Spleen (tissue), 11 donors: ENCODE measurements at regions not wholly inside any gene's neighbourhood (a gene's known extent, or its start where the extent isn't known, plus 50 kb on each side); places are given as distances from the start of the nearest gene placed in this dataset.
"Not testable (repeated sequence)": the region's sequence is repeated elsewhere in the genome, so short reads cannot be mapped to it uniquely, and the experiment has no call there.

Source experiments
- DNase-seq: peaks from one replicate; pipeline ENCODE4 v3.0.0-alpha.2; 2020
- H3K27ac ChIP-seq, 8 donors: fragments of 200-600 bp; sonication (generic) in 7 of 8; 1 replicate in 4 of 8; 2 replicates in 4 of 8; pipeline versions ENCODE4 v1.5.0 to v1.8.0; 2016 to 2021; ENCODE audit warnings: inconsistent platforms in 4 of 8, mild to moderate bottlenecking in 4 of 8, moderate library complexity in 1 of 8
- H3K27me3 ChIP-seq, 7 donors: fragments of 200-600 bp; sonication (generic) in 6 of 7; replicated peaks in 1 of 7; 1 replicate in 4 of 7; 2 replicates in 3 of 7; pipeline versions ENCODE4 v1.5.0 to v1.8.0; 2016 to 2021; ENCODE audit warnings: inconsistent platforms in 3 of 7, mild to moderate bottlenecking in 1 of 7
- H3K36me3 ChIP-seq, 6 donors: fragments of 200-600 bp; sonication (generic) in 5 of 6; 1 replicate in 4 of 6; 2 replicates in 2 of 6; pipeline versions ENCODE4 v1.5.0 to v1.8.0; 2016 to 2021; ENCODE audit warnings: inconsistent platforms in 2 of 6
- H3K4me1 ChIP-seq, 6 donors: fragments of 200-600 bp; sonication (generic) in 5 of 6; 1 replicate in 3 of 6; 2 replicates in 3 of 6; pipeline versions ENCODE4 v1.5.0 to v1.8.0; 2016 to 2021; ENCODE audit warnings: inconsistent platforms in 3 of 6
- H3K4me3 ChIP-seq, 8 donors: fragments of 200-600 bp; sonication (generic) in 7 of 8; 1 replicate in 4 of 8; 2 replicates in 4 of 8; pipeline versions ENCODE4 v1.5.0 to v1.8.0; 2016 to 2021; ENCODE audit warnings: inconsistent platforms in 4 of 8, mild to moderate bottlenecking in 4 of 8, moderate library complexity in 2 of 8
- H3K9me3 ChIP-seq, 8 donors: fragments of 200-600 bp; sonication (generic) in 7 of 8; 1 replicate in 4 of 8; 2 replicates in 4 of 8; pipeline versions ENCODE4 v1.5.0 to v1.8.0; 2016 to 2021; ENCODE audit warnings: inconsistent platforms in 4 of 8
- CTCF ChIP-seq, 11 experiments: fragments of 200-600 bp in 7 of 11; fragments of 450-650 bp in 4 of 11; sonication (generic) in 4 of 11; IDR thresholded peaks in 8 of 11; conservative IDR thresholded peaks in 3 of 11; 1 replicate in 7 of 11; 2 replicates in 4 of 11; pipeline versions ENCODE4 v1.4.0 to v1.8.0; 2016 to 2021; ENCODE audit warnings: antibody characterized with exemption in 11 of 11, inconsistent platforms in 4 of 11, mild to moderate bottlenecking in 1 of 11
- POLR2A ChIP-seq, 3 donors: fragments of 450-650 bp; IDR thresholded peaks; one replicate each; pipeline ENCODE4 v1.5.1; 2017; ENCODE audit warnings: antibody characterized with exemption in 3 of 3, mild to moderate bottlenecking in 1 of 3
- POLR2AphosphoS5 ChIP-seq, 3 donors: sonication (generic); formaldehyde crosslinking; IDR thresholded peaks; one replicate each; pipeline ENCODE4 v1.5.1; 2017; ENCODE audit warnings: antibody characterized with exemption in 3 of 3
- WGBS, 5 donors: extraction: QIAGEN DNeasy Blood & Tissue Kit in 3 of 5; methylation state at CpG; one replicate each; pipeline versions ENCODE4 v1.1.5 to v1.1.7; 2013 to 2018; 5-methylcytosine and 5-hydroxymethylcytosine counted together
- intact Hi-C: fragments of 100-400 bp; cut with DNase I; formaldehyde crosslinking; loops from one replicate; pipeline ENCODE4 v1.15.0; 2023; ENCODE audit warnings: low total_unique reads
- donor health status: healthy with polysubstance abuse.
- donor health status: DM: no; HTN: no; CAD: no; lungs with moderate emphysema.
- donor health status: DM: no; HTN: no; CAD: no.
- donor health status: Bipolar disorder and iron deficiency.
- donor health status: healthy.
- donor health status: DM: no; HTN: no; CAD: no.
- donor health status: DM: yes; HTN: yes; CAD: no.

- intact Hi-C loops = no loop called here
- TF ChIP-seq POLR2A (IDR thresholded peaks at IDR 0.05) = no peak
- no peak for DNase-seq
- Histone ChIP-seq H3K27ac (no peak overlapping the region), H3K36me3 (no peaks in the 10 kb centered on the region), H3K27me3 (no peaks in the 10 kb centered on the region), H3K4me3 (no peak overlapping the region), H3K4me1 (no peaks in the 10 kb centered on the region), H3K9me3 (no peaks in the 10 kb centered on the region)
- WGBS, 5 donors = 21 to 53% (median 32%) methylated on average over 1 of the region's 1 CpG
Observed at GRCh38 chrX:42290608-42291007, 367.3 kb upstream of the CASK start.

- intact Hi-C loops = no loop called here
- H3K4me1 ChIP-seq = no peaks in the 10 kb centered on the region
- WGBS, 5 donors = 64 to 88% (median 70%) methylated on average over 3 of the region's 3 CpGs
- H3K27ac ChIP-seq = no peak overlapping the region
- H3K27me3 ChIP-seq = no peaks in the 10 kb centered on the region
- no peak for DNase-seq
- no peaks in the 10 kb centered on the region for H3K9me3 ChIP-seq
- H3K4me3 ChIP-seq = no peak overlapping the region
- no peaks in the 10 kb centered on the region for H3K36me3 ChIP-seq
- TF ChIP-seq CTCF (IDR thresholded peaks at IDR 0.05 in 8 of 11, conservative IDR thresholded peaks at IDR 0.05 in 3 of 11) (no peak), POLR2AphosphoS5 (IDR thresholded peaks at IDR 0.05) (no peak), POLR2A (IDR thresholded peaks at IDR 0.05) (no peak)
Observed at GRCh38 chrX:42289492-42290385, 366.4 kb upstream of the CASK start.

GRCh38 chrX:42285681-42286080 lies 362.3 kb upstream of the CASK start:
- H3K9me3 ChIP-seq, H3K4me3 ChIP-seq, intact Hi-C loops, H3K4me1 ChIP-seq, H3K27me3 ChIP-seq, H3K36me3 ChIP-seq, H3K27ac ChIP-seq: not testable (repeated sequence)
- 92 to 100% (median 97%) methylated on average over 3 to 24 of the region's 28 CpGs for WGBS, 5 donors
- DNase-seq = peak; percentile 66

GRCh38 chrX:42276982-42277690 lies 353.8 kb upstream of the CASK start:
- Histone ChIP-seq H3K4me3 (no peak overlapping the region), H3K36me3 (no peaks in the 10 kb centered on the region), H3K9me3 (no peaks in the 10 kb centered on the region), H3K4me1 (no peaks in the 10 kb centered on the region), H3K27me3 (no peaks in the 10 kb centered on the region), H3K27ac (no peak overlapping the region)
- TF ChIP-seq CTCF (IDR thresholded peaks at IDR 0.05 in 8 of 11, conservative IDR thresholded peaks at IDR 0.05 in 3 of 11) = no peak
- no peak for TF ChIP-seq POLR2A (IDR thresholded peaks at IDR 0.05)
- no peak for TF ChIP-seq POLR2AphosphoS5 (IDR thresholded peaks at IDR 0.05)
- WGBS, 5 donors = 72 to 89% (median 76%) methylated on average over 3 of the region's 3 CpGs
- no peak for DNase-seq
- intact Hi-C loops = no loop called here

- no peaks in the 10 kb centered on the region for H3K4me1 ChIP-seq
Observed at GRCh38 chrX:42274151-42274550, 350.8 kb upstream of the CASK start.

More at GRCh38 chrX:42274151-42274550, 350.8 kb upstream of the CASK start:
- H3K4me3 ChIP-seq = no peak overlapping the region
- no peaks in the 10 kb centered on the region for H3K36me3 ChIP-seq
- H3K27me3 ChIP-seq = no peaks in the 10 kb centered on the region
- intact Hi-C loops = no loop called here
- WGBS, 5 donors = 56 to 96% (median 78%) methylated on average over 2 of the region's 2 CpGs
- no peak for TF ChIP-seq POLR2A (IDR thresholded peaks at IDR 0.05)
- no peak for TF ChIP-seq POLR2AphosphoS5 (IDR thresholded peaks at IDR 0.05)
- TF ChIP-seq CTCF (IDR thresholded peaks at IDR 0.05 in 8 of 11, conservative IDR thresholded peaks at IDR 0.05 in 3 of 11) = no peak
- no peak for DNase-seq
- no peak overlapping the region for H3K27ac ChIP-seq
- no peaks in the 10 kb centered on the region for H3K9me3 ChIP-seq
